HCT116 (cell line): ENCODE measurements at regions not wholly inside any gene's neighbourhood (a gene's known extent, or its start where the extent isn't known, plus 50 kb on each side); places are given as distances from the start of the nearest gene placed in this dataset.

Experiments used
- ATF3 ChIP-seq: IDR thresholded peaks from 2 replicates; pipeline ENCODE4 v1.6.1; 2012
- CEBPB ChIP-seq: IDR thresholded peaks from 2 replicates; pipeline ENCODE4 v1.6.1; 2012; ENCODE audit warnings: low read depth
- CTCF ChIP-seq, 3 experiments: fragments of 200-600 bp in 1 of 3; sonication (generic) in 1 of 3; IDR thresholded peaks in 2 of 3; conservative IDR thresholded peaks in 1 of 3; 2 replicates each; pipeline ENCODE4 v1.5.1; 2012 to 2017; ENCODE audit warnings: low read depth in 2 of 3, low read length in 2 of 3, antibody characterized with exemption in 1 of 3, borderline replicate concordance in 1 of 3, control low read depth in 1 of 3, mild to moderate bottlenecking in 1 of 3, mixed read lengths in 1 of 3, mixed run types in 1 of 3, moderate library complexity in 1 of 3; ENCODE audit not compliant: insufficient read depth in 1 of 3
- EZH2 ChIP-seq: fragments of 200-600 bp; sonication (generic); IDR thresholded peaks from 2 replicates; pipeline ENCODE4 v1.6.1; 2017; ENCODE audit warnings: antibody characterized with exemption, mixed run types
- POLR2AphosphoS5 ChIP-seq: IDR thresholded peaks from 2 replicates; pipeline ENCODE4 v1.6.1; 2011; ENCODE audit warnings: mild to moderate bottlenecking, low read depth, low read length, moderate library complexity
- RAD21 ChIP-seq: IDR thresholded peaks from 2 replicates; pipeline ENCODE4 v1.6.1; 2012; ENCODE audit warnings: low read depth, mild to moderate bottlenecking
- ZFX ChIP-seq: fragments of 450-650 bp; IDR thresholded peaks from 2 replicates; pipeline ENCODE4 v1.6.1; 2017
- ZNF274 ChIP-seq: fragments of 200-500 bp; sonication (Bioruptor generic); IDR thresholded peaks from 2 replicates; pipeline ENCODE4 v1.6.1; 2014; ENCODE audit warnings: mild to moderate bottlenecking, low read depth, low read length, inconsistent platforms

GRCh38 chr21:32137266-32137665 lies 141.6 kb downstream of the MIS18A start:
- TF ChIP-seq ATF3 (no peak), EZH2 (no peak), ZNF274 (no peak), CTCF (IDR thresholded peaks at IDR 0.05 in 2 of 3, conservative IDR thresholded peaks at IDR 0.05 in 1 of 3; ENCODE audit: borderline replicate concordance in 1 of 3, insufficient read depth in 1 of 3, low read depth in 2 of 3, low read length in 2 of 3) (no peak), CEBPB (no peak), RAD21 (no peak), POLR2AphosphoS5 (no peak), ZFX (no peak)
